GM12891 (cell line): ENCODE measurements at regions not wholly inside any gene's neighbourhood (a gene's known extent, or its start where the extent isn't known, plus 50 kb on each side); places are given as distances from the start of the nearest gene placed in this dataset.
"Not testable (repeated sequence)": the region's sequence is repeated elsewhere in the genome, so short reads cannot be mapped to it uniquely, and the experiment has no call there.

Source experiments
- DNase-seq: peaks from one replicate; pipeline ENCODE4 v3.0.0; 2011; ENCODE audit warnings: low spot score; ENCODE audit not compliant: insufficient read length
- FAIRE-seq: peaks from 2 replicates; lab custom pipeline; 2011; peaks lifted over from hg19 to GRCh38; lab: Jason Lieb, UNC
- PAX5 ChIP-seq: IDR thresholded peaks from 2 replicates; pipeline ENCODE4 v1.6.1; 2011; ENCODE audit warnings: low read length, moderate library complexity, mild to moderate bottlenecking; ENCODE audit not compliant: insufficient read depth, severe bottlenecking
- POLR2A ChIP-seq: IDR thresholded peaks from 2 replicates; pipeline ENCODE4 v1.6.1; 2011; ENCODE audit warnings: low read depth, low read length, control low read depth
- POLR2AphosphoS5 ChIP-seq: IDR thresholded peaks from 2 replicates; pipeline ENCODE4 v1.6.1; 2011; ENCODE audit warnings: low read depth, low read length, control low read depth
- POU2F2 ChIP-seq: IDR thresholded peaks from 2 replicates; pipeline ENCODE4 v1.6.1; 2011; ENCODE audit warnings: low read depth, mild to moderate bottlenecking, control low read depth, low read length, moderate library complexity
- SPI1 ChIP-seq: IDR thresholded peaks from 2 replicates; pipeline ENCODE4 v1.6.1; 2011; ENCODE audit warnings: low read depth, low read length, control low read depth
- TAF1 ChIP-seq: IDR thresholded peaks from 2 replicates; pipeline ENCODE4 v1.6.1; 2011; ENCODE audit warnings: low read depth, low read length, control low read depth

- TF ChIP-seq TAF1, result no peak
- TF ChIP-seq PAX5, result no peak
- no peak for TF ChIP-seq POLR2AphosphoS5
- no peak for TF ChIP-seq POU2F2
- TF ChIP-seq POLR2A, result no peak
- TF ChIP-seq SPI1, result no peak
- no peak for DNase-seq
- FAIRE-seq, result no peak
Observed at GRCh38 chr16:55057866-55058265, 127.2 kb downstream of the IRX5 start.

- FAIRE-seq (no peak), DNase-seq (no peak)
- no peak for TF ChIP-seq POU2F2
- TF ChIP-seq POLR2A, result no peak
- no peak for TF ChIP-seq SPI1
- TF ChIP-seq POLR2AphosphoS5, result no peak
- no peak for TF ChIP-seq PAX5
Observed at GRCh38 chr16:55058576-55058975, 127.9 kb downstream of the IRX5 start.

GRCh38 chr16:55059146-55059545 lies 128.5 kb downstream of the IRX5 start:
- FAIRE-seq (no peak), DNase-seq (no peak)
- TF ChIP-seq POLR2AphosphoS5 (no peak), PAX5 (no peak), TAF1 (no peak), POLR2A (no peak), POU2F2 (no peak), SPI1 (no peak)

- TF ChIP-seq TAF1 (no peak), POLR2AphosphoS5 (no peak), POLR2A (no peak), SPI1 (no peak), POU2F2 (no peak), PAX5 (no peak)
- DNase-seq, result no peak
- no peak for FAIRE-seq
Observed at GRCh38 chr16:55061126-55061525, 130.5 kb downstream of the IRX5 start.

GRCh38 chr16:55062442-55062841 lies 131.8 kb downstream of the IRX5 start:
- TF ChIP-seq POU2F2, result no peak
- TF ChIP-seq SPI1, result no peak
- no peak for TF ChIP-seq POLR2AphosphoS5
- no peak for TF ChIP-seq POLR2A
- no peak for TF ChIP-seq PAX5
- TF ChIP-seq TAF1, result no peak
- no peak for DNase-seq
- no peak for FAIRE-seq

GRCh38 chr16:55072976-55073375 lies 142.3 kb downstream of the IRX5 start:
- DNase-seq (no peak), FAIRE-seq (no peak)
- TF ChIP-seq POLR2A (no peak), POU2F2 (no peak), PAX5 (no peak), POLR2AphosphoS5 (no peak), TAF1 (no peak), SPI1 (no peak)

- TF ChIP-seq SPI1 (no peak), PAX5 (no peak), TAF1 (no peak), POLR2AphosphoS5 (no peak), POLR2A (no peak), POU2F2 (no peak)
- FAIRE-seq (no peak), DNase-seq (no peak)
Observed at GRCh38 chr16:55073830-55074229, 143.2 kb downstream of the IRX5 start.

GRCh38 chr16:55075208-55075607 lies 144.5 kb downstream of the IRX5 start:
- DNase-seq, FAIRE-seq: not testable (repeated sequence)

GRCh38 chr16:55076053-55076452 lies 145.4 kb downstream of the IRX5 start:
- TF ChIP-seq POLR2A, result no peak
- TF ChIP-seq PAX5, result no peak
- no peak for TF ChIP-seq POU2F2
- TF ChIP-seq TAF1, result no peak
- no peak for TF ChIP-seq POLR2AphosphoS5
- no peak for TF ChIP-seq SPI1
- DNase-seq, result no peak
- FAIRE-seq, result no peak

- FAIRE-seq, result no peak
Observed at GRCh38 chr16:55077266-55077665, 146.6 kb downstream of the IRX5 start.

More at GRCh38 chr16:55077266-55077665, 146.6 kb downstream of the IRX5 start:
- DNase-seq, result no peak
- TF ChIP-seq POLR2AphosphoS5 (no peak), POU2F2 (no peak), PAX5 (no peak), POLR2A (no peak), TAF1 (no peak), SPI1 (no peak)
